Suprapubic skin (tissue), 4 donors: ENCODE measurements at regions not wholly inside any gene's neighbourhood (a gene's known extent, or its start where the extent isn't known, plus 50 kb on each side); places are given as distances from the start of the nearest gene placed in this dataset.

Source experiments
- CTCF ChIP-seq, 2 donors: fragments of 200-600 bp in 1 of 2; fragments of 450-650 bp in 1 of 2; sonication (generic) in 1 of 2; IDR thresholded peaks; one replicate each; pipeline ENCODE4 v1.5.1; 2016 to 2019; ENCODE audit warnings: antibody characterized with exemption in 2 of 2, mild to moderate bottlenecking in 1 of 2, moderate library complexity in 1 of 2
- EP300 ChIP-seq: sonication (generic); formaldehyde crosslinking; IDR thresholded peaks from one replicate; pipeline ENCODE4 v1.6.1; 2017; ENCODE audit warnings: antibody characterized with exemption
- POLR2A ChIP-seq, 2 donors: fragments of 450-650 bp; IDR thresholded peaks; one replicate each; pipeline ENCODE4 v1.6.1; 2017; ENCODE audit warnings: antibody characterized with exemption in 2 of 2, mild to moderate bottlenecking in 2 of 2, moderate library complexity in 2 of 2
- POLR2AphosphoS5 ChIP-seq, 3 donors: sonication (generic); formaldehyde crosslinking; IDR thresholded peaks; one replicate each; pipeline ENCODE4 v1.6.1; 2017; ENCODE audit warnings: antibody characterized with exemption in 3 of 3

- no peak for TF ChIP-seq CTCF (IDR thresholded peaks at IDR 0.05)
- TF ChIP-seq POLR2A (IDR thresholded peaks at IDR 0.05) = no peak
- no peak for TF ChIP-seq EP300
- TF ChIP-seq POLR2AphosphoS5 (IDR thresholded peaks at IDR 0.05) = no peak
Measured at GRCh38 chr12:77232045-77232444, 166.7 kb upstream of the E2F7 start.
